AML-193 (cell line): ENCODE measurements at regions not wholly inside any gene's neighbourhood (a gene's known extent, or its start where the extent isn't known, plus 50 kb on each side); places are given as distances from the start of the nearest gene placed in this dataset.
A peak's percentile ranks its signal among the peaks of the same experiment; 100 is the strongest.
"Not testable (repeated sequence)": the region's sequence is repeated elsewhere in the genome, so short reads cannot be mapped to it uniquely, and the experiment has no call there.

Source experiments
- DNase-seq, 2 experiments: peaks; one replicate each; lab custom pipeline; 2025; lab: John Stamatoyannopoulos, UW

DNA sequence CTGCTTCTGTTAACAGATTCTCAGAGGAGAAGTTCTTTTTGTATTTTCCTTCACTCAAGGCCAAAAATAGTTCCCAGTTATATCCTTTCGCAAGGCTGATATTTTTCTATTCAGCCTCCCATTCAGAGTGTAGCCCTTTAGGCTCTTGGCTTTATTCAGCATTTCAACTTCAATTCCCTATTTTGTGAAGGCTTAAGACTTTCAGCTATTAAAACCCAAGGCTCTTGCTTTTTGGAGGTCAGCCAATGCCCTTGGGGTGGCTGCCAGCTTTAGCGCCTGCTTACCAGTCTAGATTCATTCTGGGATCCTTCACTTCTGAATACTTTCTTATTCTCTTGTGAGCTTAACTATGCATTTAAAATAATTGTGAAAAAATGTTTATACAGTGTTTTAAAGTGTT, 57.3 kb upstream of the ADGRA3 start:
- DNase-seq, result no peak

DNA sequence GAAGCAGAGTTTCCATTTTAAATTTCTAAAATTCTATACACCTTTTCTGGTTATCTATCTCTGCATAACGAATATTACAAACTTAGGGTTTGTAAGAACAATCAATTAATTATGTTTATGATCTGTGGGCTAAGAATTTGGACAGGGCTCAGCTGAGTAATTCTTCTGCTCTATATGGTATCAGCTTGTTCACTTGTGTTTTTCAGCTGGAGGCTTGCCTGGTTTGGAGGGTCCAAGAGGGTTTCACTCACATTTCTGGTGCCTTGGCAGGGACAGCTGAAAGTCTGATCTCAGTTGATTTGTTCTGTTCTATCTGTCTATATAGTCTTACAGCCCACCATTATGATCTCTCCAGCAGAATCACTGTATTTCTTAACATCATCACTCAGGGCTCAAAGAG, 57.8 kb upstream of the ADGRA3 start:
- DNase-seq, result no peak

GRCh38 chr4:22574424-22574823, 58.6 kb upstream of the ADGRA3 start:
- DNase-seq, result no peak

- DNase-seq, result no peak
These were observed 59.0 kb upstream of the ADGRA3 start for GRCh38 chr4:22574880-22575279.

GRCh38 chr4:22587253-22587652, 71.4 kb upstream of the ADGRA3 start:
- DNase-seq, result no peak

DNA sequence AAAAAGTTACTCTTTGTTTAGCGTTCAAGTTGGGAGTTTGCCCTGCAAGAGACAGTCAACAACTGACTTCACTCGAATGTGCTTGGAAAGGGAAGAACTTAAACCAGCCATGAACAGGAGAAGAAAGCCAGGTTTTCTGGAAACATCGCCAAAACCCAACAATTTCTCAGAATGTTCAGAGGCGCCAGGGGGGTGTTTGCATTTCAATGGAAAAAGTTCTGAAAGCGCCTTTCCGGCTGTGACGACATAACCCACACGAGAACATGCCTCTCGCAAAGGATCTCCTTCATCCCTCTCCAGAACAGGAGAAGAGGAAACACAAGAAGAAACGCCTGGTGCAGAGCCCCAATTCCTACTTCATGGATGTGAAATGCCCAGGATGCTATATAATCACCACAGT, 78.1 kb upstream of the ADGRA3 start:
- no peak for DNase-seq

DNA sequence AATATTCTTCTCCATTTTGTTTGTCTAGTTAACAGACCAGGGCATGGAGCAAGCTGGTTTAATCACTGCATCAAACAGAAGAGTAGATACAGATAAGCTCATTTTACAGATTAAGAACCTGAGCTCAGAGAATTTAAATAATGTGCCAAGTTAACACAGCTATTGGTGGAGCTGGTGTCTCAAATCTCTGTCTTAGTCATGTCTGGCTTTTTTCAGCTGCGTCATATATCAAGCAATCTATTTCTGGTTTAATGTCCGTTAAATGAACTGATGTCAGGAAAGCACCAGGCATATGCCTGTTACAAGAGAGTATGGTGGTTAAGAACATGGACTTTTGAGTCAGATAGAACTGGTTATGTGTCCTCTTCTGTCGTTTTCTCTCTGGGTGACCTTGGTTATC, 79.8 kb upstream of the ADGRA3 start:
- DNase-seq, result no peak

- no peak for DNase-seq
These were observed 80.5 kb upstream of the ADGRA3 start for GRCh38 chr4:22596409-22596808.

DNA sequence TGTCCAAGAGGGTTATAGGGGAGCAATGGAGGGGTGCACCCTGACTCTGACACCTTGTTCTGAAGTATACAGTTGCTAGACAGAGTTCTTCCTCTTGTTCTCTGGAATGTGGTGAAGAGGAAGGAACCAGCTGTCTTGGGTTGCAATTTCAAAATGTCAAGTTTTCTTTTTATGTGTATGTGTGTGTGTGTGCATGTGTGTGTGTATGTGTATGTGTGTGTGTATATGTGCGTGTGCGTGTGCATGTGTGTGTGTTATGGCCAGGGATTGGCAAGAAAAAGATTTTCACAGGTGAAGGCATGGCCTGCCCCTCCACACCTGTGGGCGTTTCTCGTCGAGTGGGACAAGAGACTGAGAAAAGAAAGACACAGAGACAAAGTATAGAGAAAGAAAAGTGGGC, 81.6 kb upstream of the ADGRA3 start:
- DNase-seq, result no peak

DNA sequence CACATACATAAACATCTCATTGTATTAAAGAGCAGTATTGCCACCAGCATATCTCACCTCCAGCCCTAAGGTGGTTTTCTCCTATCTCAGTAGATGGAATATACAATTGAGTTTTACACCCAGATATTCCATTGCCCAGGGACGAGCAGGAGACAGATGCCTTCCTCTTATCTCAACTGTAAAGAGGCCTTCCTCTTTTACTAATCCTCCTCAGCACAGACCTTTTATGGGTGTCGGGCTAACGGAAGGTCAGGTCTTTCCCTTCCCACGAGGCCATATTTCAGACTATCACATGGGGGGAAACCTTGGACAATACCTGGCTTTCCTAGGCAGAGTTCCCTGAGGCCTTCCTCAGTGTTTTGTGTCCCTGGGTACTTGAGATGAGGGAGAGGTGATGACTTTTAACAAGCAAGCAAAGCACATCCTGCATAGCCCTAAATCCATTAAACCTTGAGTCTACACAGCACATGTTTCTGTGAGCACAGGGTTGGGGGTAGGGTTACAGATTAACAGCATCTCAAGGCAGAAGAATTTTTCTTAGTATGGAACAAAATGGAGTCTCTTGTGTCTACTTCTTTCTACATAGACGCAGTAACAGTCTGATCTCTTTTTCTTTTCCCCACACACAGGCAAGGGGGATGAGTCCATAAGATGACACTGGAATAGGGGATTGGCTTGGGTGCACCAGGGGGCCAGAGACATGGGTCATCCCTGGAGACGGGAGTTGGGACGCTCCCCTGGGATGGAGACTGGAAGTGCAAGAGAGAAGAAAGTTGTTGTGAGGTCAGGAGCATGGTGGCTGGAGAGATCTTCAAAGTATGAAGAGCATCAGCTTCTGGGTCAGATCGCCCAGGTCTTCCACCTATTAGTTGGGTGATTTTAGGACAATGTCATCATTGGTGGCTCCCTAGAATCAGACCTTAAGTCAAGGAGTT, 82.5 kb upstream of the ADGRA3 start:
- DNase-seq, result not testable (repeated sequence)

GRCh38 chr4:22599228-22599928, 83.5 kb upstream of the ADGRA3 start:
- DNase-seq, result not testable (repeated sequence)

- not testable (repeated sequence) for DNase-seq
These were observed 84.1 kb upstream of the ADGRA3 start for GRCh38 chr4:22599929-22600432.

DNA sequence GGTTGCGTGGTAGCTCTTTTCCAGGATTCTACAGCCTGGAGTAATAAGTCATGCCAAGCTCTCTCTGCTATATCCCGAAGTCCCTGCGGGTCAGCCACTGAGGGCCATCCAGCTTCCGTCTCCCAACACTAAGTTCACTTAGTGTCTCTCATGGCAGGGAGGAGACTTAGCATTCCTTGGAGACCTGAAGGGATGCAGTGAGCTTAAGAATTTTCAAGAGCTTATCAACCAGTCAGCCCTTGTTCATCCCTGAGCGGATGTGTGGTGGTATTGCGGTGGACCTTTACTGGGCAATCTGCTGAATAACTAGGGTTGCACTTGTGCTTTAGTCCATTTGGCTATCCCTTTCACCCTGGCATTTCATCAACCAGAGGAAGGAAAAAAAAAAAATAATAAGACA, 85.8 kb upstream of the ADGRA3 start:
- not testable (repeated sequence) for DNase-seq

DNA sequence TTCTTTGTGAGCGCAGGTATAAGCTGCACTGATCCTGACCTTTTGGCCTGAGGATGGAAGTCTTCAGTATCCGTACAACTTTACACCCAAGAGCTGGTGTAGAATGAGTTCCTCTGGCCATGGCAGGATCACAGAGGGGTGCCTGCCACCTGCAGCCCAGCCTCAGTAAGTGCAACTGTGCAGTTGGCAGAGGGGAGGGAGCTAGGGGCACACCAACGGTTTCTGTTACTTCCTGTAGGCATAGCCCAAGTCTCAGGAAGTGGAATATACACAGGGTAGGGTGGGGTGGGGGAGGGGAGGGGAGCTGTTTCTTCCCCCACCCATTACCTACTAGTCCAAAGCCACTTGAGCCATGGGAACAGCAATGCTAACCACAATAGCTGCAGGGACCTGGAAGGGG, 85.4 kb upstream of the GBA3 start:
- DNase-seq, result peak; percentile 21 to 32

DNA sequence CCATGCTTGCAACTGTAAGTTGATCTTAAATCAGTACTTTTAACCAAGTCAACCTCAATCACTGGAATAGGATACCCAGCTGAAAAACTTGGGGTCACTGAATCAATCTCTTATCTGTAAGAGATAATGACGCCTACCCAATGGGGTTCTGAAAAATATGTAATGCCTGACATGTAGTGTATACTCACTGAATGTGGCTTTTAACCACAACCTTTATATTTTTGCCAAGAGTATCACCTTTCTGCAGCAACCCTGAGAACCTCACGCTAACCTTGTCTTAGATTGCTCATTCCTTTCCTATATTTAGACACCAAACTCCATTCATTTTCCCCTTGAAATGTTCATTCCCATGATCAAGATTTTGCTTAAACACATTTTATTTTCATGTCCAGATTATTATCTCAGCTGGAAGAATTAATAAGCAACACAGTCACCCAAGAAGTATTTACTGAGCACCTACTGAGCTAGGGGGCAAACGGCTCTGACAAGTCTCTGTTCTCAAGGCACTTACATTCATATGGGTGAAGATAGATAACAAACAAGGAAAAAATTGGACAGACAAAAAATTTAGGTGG, 82.7 kb upstream of the GBA3 start:
- DNase-seq, result not testable (repeated sequence)

DNA sequence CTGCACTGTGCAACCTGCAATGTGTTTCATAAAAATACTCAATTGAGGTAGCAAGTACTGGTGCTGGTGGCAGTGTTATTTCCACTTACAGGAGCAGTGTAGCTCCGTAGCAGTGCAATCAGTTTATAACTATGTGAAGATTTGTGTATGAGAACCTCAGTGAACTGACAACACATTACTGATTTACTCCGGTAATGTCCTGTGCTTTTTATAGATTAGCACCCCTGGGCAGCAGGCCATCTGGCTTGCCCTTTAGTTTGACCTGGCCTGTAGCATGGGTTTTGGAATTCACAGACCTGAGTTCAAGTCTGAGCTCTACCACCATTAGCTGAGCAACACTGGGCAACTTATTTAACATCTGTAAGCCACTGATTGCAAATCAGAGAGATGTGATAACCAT, 78.6 kb upstream of the GBA3 start:
- no peak for DNase-seq

- no peak for DNase-seq
These were observed 76.2 kb upstream of the GBA3 start for GRCh38 chr4:22616516-22616915.

- DNase-seq, result not testable (repeated sequence)
These were observed 72.6 kb upstream of the GBA3 start for GRCh38 chr4:22620144-22620543.

GRCh38 chr4:22621970-22622369, 70.8 kb upstream of the GBA3 start:
- DNase-seq, result not testable (repeated sequence)

DNA sequence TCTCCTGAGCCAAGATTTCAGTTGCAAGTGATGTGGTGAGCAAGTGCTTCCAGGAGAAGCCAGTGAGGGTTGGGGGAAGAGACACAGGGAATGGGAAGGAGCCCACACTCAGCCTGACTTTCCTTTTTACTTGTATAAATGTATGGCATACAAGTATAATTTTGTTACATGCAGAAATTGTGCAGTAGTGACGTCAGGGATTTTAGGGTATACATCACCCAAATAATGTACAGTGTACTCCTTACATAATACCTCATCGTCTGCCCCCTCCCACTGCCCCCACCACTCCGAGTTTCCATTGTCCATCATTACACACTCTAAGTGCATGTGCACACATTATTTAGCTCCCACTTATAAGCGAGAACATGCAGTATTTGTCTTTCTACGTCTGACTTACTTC, 68.7 kb upstream of the GBA3 start:
- DNase-seq, result not testable (repeated sequence)

- no peak for DNase-seq
These were observed 67.4 kb upstream of the GBA3 start for GRCh38 chr4:22625311-22625710.

DNA sequence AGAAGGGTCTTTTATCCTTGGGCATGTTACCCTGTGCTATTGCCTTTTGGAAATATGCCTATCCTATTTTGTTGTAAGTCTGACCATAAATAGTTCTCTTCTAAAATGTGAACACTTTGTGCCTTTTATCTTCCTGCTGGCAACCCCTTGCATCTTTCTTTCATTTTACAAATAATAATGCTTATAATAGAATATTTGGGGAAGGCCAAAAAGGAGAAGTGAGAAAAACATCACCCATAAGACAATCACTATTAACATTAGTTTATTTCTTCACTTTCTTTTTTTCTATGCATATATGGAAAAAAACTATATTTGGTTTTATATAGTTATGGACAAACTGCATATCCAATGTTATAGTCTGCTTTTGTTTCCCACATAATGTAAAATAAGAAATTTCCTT, 64.9 kb upstream of the GBA3 start:
- not testable (repeated sequence) for DNase-seq
